HG03558 (cell line): ENCODE measurements at regions not wholly inside any gene's neighbourhood (a gene's known extent, or its start where the extent isn't known, plus 50 kb on each side); places are given as distances from the start of the nearest gene placed in this dataset.

Source experiments
- ATAC-seq: cut with Tn5 transposase; IDR thresholded peaks from one replicate; pipeline ENCODE4 v1.9.1; 2021; ENCODE audit warnings: moderate number of reproducible peaks; ENCODE audit not compliant: unreplicated experiment; ENCODE audit errors: extremely low read depth

GRCh38 chr4:129167640-129168260 lies 71.8 kb downstream of the C4orf33 start:
- ATAC-seq, result no peak

DNA sequence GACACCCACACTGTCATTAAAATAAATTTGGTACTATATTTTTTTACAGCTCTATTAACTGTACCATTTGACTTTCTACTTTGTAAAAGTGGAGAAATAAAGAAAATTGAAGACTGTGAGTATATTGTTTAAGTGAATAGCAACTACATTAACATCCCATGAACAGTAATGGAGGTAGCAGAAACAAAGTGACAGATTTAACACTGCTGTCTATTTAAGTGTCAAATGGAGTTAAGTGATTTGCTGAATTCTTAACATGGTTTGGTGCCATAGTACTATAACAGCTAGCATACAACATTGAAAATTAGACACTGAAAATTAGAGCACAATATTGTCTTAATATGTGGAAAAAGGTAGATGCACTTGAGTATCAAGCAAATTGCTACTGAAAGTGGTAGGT lies 76.2 kb downstream of the C4orf33 start:
- ATAC-seq, result no peak

DNA sequence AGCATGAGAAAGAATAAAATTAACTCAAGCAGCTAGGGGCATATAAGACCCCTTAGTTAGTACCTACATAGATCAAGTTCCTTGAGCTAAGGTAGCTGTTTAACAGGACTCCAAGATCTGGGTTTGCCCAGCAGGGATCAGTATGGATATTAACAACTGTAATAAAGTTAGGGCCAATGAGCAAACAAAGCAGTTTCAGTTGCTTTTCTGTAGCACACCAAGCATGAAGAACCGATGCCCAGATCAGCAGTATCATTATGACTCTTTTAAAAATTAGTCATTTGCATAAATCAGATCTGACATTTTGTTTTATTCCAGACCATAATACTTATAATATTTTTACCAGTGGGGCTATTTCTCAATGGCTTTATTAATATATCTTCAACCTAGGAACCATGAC lies 80.9 kb downstream of the C4orf33 start:
- no peak for ATAC-seq

- no peak for ATAC-seq
These were observed 83.3 kb downstream of the C4orf33 start for GRCh38 chr4:129179276-129179675.

GRCh38 chr4:129189630-129190029 lies 93.7 kb downstream of the C4orf33 start:
- no peak for ATAC-seq

DNA sequence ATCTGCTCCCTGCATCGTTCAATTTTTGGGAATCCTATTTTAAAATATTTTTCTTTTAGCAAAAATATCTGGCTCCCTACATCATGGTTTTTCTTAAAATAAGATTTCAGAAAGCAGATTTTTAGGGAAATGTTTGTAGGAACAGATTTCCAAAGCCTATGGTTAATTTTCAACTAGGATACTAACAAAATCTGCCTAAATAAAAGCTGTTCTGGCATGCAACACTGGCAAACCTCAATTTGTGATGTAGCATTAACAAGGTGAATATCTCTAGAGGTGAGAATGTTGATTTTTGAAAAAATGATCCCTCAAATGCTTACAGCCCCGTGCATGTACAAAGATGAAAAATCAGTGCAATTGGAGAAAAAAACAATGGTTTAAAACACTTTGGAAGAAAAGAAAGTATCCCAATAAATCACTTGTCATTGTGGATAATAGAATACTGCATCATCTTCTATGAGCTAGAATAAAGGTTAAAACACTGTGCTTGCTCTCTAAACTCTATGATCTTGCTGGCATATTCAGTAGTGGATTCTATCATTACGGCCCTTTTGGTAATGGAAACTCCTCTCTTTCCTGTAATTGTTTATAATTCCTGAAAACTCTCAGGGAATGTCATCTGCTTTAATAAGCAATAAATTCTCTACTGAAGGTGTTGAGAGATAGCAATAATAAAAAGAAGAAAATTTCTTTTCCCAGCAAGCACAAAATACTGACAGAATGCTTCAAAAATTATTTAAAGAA lies 97.6 kb downstream of the C4orf33 start:
- no peak for ATAC-seq

DNA sequence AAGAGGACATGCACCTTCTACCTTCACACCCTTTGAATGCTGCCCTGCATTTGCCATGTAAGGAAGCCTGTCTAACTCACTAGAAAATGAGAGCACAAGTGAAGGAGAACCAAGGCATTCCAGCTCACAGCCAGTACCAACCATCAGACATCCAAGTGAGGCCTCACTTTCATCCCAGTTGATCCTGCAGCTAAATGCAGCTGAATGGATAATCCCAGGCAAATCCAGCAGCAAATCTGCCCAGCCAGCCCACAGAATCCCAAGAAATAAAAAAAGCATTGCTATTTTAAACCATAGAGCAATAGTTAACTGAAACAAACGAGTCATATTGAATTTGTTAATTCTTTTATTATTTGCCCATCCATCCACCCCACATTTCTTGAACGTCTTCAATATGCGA lies 112.5 kb downstream of the C4orf33 start:
- no peak for ATAC-seq

DNA sequence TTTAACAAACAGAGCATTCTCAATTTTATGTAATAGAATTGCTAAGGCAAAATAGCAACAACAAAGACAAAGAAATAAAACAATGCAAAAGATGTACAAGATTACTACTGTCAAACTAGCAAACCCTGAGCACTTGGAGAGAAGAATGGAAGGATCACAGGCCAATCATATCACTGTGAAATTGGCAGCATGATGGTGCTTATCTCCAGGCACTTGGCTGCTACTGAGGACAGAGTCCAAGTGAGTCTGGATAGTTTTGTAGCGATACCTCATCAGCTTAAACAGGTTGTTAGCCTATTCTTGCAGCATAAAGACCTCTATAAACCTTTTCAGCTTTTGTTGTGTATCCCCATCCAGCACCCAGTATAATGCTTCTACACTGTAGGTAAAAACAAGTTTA lies 117.7 kb downstream of the C4orf33 start:
- no peak for ATAC-seq

GRCh38 chr4:129218360-129218759 lies 122.4 kb downstream of the C4orf33 start:
- ATAC-seq, result no peak

GRCh38 chr4:129218897-129219296 lies 122.9 kb downstream of the C4orf33 start:
- ATAC-seq, result no peak

GRCh38 chr4:129220254-129220653 lies 124.3 kb downstream of the C4orf33 start:
- no peak for ATAC-seq

DNA sequence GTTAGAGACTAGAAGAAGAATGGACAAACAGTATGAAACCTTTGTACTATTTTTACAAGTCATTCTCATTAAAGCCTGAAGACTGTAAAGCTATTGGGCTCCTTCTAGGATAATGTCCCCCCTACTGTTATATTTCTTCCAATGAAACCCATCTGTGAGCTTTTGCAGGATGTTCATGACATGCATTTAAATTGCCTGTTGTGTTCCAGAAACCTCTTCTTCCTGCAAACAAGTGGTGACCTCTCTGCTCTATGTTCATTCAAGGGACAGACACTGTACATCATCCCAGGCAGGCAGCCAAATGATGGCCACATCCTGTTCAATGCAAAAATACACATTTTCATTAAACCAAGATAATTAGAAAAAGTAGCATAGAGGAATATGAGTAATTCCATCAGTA lies 128.0 kb downstream of the C4orf33 start:
- ATAC-seq, result no peak

- ATAC-seq, result no peak
These were observed 134.9 kb downstream of the C4orf33 start for GRCh38 chr4:129230846-129231245.

GRCh38 chr4:129231945-129232588 lies 136.1 kb downstream of the C4orf33 start:
- no peak for ATAC-seq

- no peak for ATAC-seq
These were observed 136.8 kb downstream of the C4orf33 start for GRCh38 chr4:129232589-129233337.

DNA sequence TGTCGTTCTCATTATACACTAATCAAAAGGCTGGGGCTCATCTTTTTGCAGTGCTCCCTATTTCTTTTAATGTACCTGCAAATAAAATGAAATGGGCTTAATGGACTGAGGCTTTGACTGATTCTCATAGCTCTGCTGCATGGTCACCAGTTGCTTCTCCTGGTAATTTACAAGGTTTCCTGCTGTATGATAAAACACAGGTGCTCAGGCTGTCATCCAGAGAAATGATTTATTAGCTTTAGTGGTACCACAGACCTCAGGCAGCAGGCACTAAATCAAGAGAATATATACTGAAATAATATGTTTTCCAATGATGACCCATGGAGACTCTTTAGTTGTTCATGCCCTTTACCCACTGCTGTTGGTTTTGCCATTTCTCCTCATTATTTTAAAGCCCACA lies 137.7 kb downstream of the C4orf33 start:
- ATAC-seq, result no peak

GRCh38 chr4:129236351-129236750 lies 140.4 kb downstream of the C4orf33 start:
- no peak for ATAC-seq

DNA sequence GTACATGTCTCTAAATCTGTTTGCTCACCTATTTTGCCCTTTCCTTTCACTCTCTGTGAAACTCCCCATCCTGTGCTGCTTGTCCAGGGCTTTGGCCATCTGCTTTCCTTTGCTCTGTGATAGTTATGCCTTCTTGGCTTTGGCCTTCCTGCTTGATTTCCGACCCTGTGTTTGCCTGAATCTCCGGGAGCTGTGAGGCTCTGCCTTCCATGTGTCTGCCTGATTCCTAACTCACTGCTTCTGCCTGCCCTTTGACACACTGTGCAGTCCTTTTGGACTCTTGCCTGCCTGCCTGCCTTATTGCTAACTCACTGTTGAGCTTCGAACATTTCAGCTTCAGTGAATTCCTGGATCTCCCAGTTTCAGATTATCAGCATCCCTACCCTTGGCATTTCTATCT lies 143.1 kb downstream of the C4orf33 start:
- no peak for ATAC-seq

GRCh38 chr4:129240816-129241215 lies 144.9 kb downstream of the C4orf33 start:
- no peak for ATAC-seq

GRCh38 chr4:129246145-129246544 lies 150.2 kb downstream of the C4orf33 start:
- no peak for ATAC-seq

DNA sequence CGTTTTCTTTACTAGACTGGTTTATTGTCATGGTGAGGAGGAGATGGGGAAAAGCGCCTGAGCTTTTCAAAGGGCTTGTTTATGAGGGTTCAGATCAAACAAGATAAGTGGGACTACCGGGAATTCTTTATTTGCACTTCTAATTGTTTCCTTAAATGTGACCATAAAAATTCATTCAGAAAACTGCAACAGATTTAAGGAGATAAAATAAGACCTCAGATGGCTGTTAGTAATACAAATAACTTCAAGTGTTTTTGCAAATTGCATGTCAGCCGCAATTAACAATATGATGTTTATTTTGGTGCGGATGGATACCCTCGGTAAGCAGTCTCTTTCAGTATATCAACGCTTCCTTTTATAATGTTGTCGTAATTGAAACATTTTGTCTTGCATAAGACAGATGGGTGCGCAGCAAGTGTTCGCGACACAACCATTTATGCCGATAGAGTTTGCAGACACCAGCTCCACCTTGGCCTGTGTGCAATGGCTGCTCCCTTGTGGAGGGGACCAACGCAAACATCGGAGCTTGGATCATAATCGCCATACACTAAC lies 151.0 kb downstream of the C4orf33 start:
- no peak for ATAC-seq
